Liver (tissue), 3 donors: ENCODE measurements at regions not wholly inside any gene's neighbourhood (a gene's known extent, or its start where the extent isn't known, plus 50 kb on each side); places are given as distances from the start of the nearest gene placed in this dataset.

Experiments used
- FOXA2 ChIP-seq: IDR thresholded peaks from 2 replicates; pipeline ENCODE4 v1.6.1; 2016; ENCODE audit warnings: antibody characterized with exemption
- GABPA ChIP-seq, 2 donors: IDR thresholded peaks in 1 of 2; conservative IDR thresholded peaks in 1 of 2; 2 replicates each; pipeline ENCODE4 v1.6.1; 2016; ENCODE audit warnings: antibody characterized with exemption in 2 of 2, mild to moderate bottlenecking in 1 of 2, moderate library complexity in 1 of 2
- RAD21 ChIP-seq, 2 donors: IDR thresholded peaks; 2 replicates each; pipeline ENCODE4 v1.6.1; 2016; ENCODE audit warnings: antibody characterized with exemption in 2 of 2, mild to moderate bottlenecking in 2 of 2
- TAF1 ChIP-seq: conservative IDR thresholded peaks from 2 replicates; pipeline ENCODE4 v1.6.1; 2016; ENCODE audit warnings: antibody characterized with exemption, mild to moderate bottlenecking
- TF ChIP-seq, protein P1 (sequence below): fragments of 150-350 bp; IDR thresholded peaks from 2 replicates; pipeline ENCODE4 v1.5.1; 2017; ENCODE audit warnings: improper control_type of control experiment, low read depth, low read length; ENCODE audit not compliant: missing input control
- TF ChIP-seq, protein P2 (sequence below): IDR thresholded peaks from 2 replicates; pipeline ENCODE4 v1.6.1; 2016; ENCODE audit warnings: antibody characterized with exemption
- donor health status: healthy.
- donor health status: healthy.

GRCh38 chrX:137847376-137847775, 281.4 kb downstream of the ZIC3 start:
- TF ChIP-seq, protein P1, sequence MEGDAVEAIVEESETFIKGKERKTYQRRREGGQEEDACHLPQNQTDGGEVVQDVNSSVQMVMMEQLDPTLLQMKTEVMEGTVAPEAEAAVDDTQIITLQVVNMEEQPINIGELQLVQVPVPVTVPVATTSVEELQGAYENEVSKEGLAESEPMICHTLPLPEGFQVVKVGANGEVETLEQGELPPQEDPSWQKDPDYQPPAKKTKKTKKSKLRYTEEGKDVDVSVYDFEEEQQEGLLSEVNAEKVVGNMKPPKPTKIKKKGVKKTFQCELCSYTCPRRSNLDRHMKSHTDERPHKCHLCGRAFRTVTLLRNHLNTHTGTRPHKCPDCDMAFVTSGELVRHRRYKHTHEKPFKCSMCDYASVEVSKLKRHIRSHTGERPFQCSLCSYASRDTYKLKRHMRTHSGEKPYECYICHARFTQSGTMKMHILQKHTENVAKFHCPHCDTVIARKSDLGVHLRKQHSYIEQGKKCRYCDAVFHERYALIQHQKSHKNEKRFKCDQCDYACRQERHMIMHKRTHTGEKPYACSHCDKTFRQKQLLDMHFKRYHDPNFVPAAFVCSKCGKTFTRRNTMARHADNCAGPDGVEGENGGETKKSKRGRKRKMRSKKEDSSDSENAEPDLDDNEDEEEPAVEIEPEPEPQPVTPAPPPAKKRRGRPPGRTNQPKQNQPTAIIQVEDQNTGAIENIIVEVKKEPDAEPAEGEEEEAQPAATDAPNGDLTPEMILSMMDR = no peak
- no peak for TF ChIP-seq GABPA (IDR thresholded peaks at IDR 0.05 in 1 of 2, conservative IDR thresholded peaks at IDR 0.05 in 1 of 2)
- TF ChIP-seq, protein P2, sequence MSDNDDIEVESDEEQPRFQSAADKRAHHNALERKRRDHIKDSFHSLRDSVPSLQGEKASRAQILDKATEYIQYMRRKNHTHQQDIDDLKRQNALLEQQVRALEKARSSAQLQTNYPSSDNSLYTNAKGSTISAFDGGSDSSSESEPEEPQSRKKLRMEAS = no peak
- TF ChIP-seq FOXA2 = no peak
- no peak for TF ChIP-seq RAD21 (IDR thresholded peaks at IDR 0.05)
- TF ChIP-seq TAF1 = no peak
